ENCODE measurements at regions not wholly inside any gene's neighbourhood (a gene's known extent, or its start where the extent isn't known, plus 50 kb on each side); places are given as distances from the start of the nearest gene placed in this dataset.

- peak overlapping the region; percentile 78 for H2AFZ ChIP-seq
Measured at GRCh38 chr1:229108598-229109201, 162.2 kb upstream of the RAB4A start.

More at GRCh38 chr1:229108598-229109201, 162.2 kb upstream of the RAB4A start:
- Mint-ChIP-seq H3K27ac (no peak overlapping the region), H3K36me3 (ENCODE audit: low read depth) (no peaks in the 10 kb centered on the region; the same call in 2 of the 3 replicates), H3K4me1 (peaks cover 25% of the 10 kb centered on the region), H3K27me3 (ENCODE audit: insufficient read depth, low read depth, poor library complexity) (peaks cover 2% of the 10 kb centered on the region), H3K4me3 (no peak overlapping the region), H3K9me3 (no peaks in the 10 kb centered on the region; the same call in 2 of the 3 replicates)
- ATAC-seq (peak; percentile 73), DNase-seq (ENCODE audit: low spot score) (peak; percentile 28)
- no peak overlapping the region for H3K4me3 ChIP-seq
- no peaks in the 10 kb centered on the region for H4K20me1 ChIP-seq (replicated peaks; ENCODE audit: insufficient read depth)
- no peak overlapping the region for H3K27ac ChIP-seq (ENCODE audit: low read depth)
- H3K4me1 ChIP-seq (ENCODE audit: insufficient read depth) = 0 out of 2 replicates have a peak, but pooled peaks cover 5% of the 10 kb centered on the region
- H3K9me2 ChIP-seq (ENCODE audit: insufficient read depth) = no peaks in the 10 kb centered on the region
- no peaks in the 10 kb centered on the region for H3F3A ChIP-seq (replicated peaks; ENCODE audit: low read depth)
- no peaks in the 10 kb centered on the region for H3K36me3 ChIP-seq (ENCODE audit: insufficient read depth)
- H3K79me2 ChIP-seq (replicated peaks; ENCODE audit: insufficient read depth) = no peaks in the 10 kb centered on the region
- H3K4me2 ChIP-seq = no peak overlapping the region
- TF ChIP-seq ZNF331 (CRISPR knock-in tag; IDR thresholded peaks at IDR 0.05; ENCODE audit: low read depth) = no peak
- no peak for TF ChIP-seq CREB1 (CRISPR knock-in tag; IDR thresholded peaks at IDR 0.05; ENCODE audit: low read depth)
- TF ChIP-seq EZH2phosphoT487 (IDR thresholded peaks at IDR 0.05; ENCODE audit: unreplicated experiment) = no peak
- TF ChIP-seq CTCF (conservative IDR thresholded peaks at IDR 0.05; ENCODE audit: low read depth in 2 of 2) = no peak
- TF ChIP-seq STAT1 (IDR thresholded peaks at IDR 0.05; ENCODE audit: unreplicated experiment) = no peak
- TF ChIP-seq ZNF114 (CRISPR knock-in tag; IDR thresholded peaks at IDR 0.05) = no peak
- no peak for TF ChIP-seq ETS1 (IDR thresholded peaks at IDR 0.05)
- TF ChIP-seq POLR2AphosphoS5 (IDR thresholded peaks at IDR 0.05; ENCODE audit: low read depth) = no peak
- TF ChIP-seq NANOG (IDR thresholded peaks at IDR 0.05; ENCODE audit: borderline replicate concordance) = no peak
- TF ChIP-seq JUNB (IDR thresholded peaks at IDR 0.05; ENCODE audit: unreplicated experiment) = no peak
- no peak for TF ChIP-seq REST (IDR thresholded peaks at IDR 0.05; ENCODE audit: unreplicated experiment)
- TF ChIP-seq EZH2 (IDR thresholded peaks at IDR 0.05; ENCODE audit: low read depth, unreplicated experiment) = no peak
- no peak for TF ChIP-seq ZNF462 (CRISPR knock-in tag; IDR thresholded peaks at IDR 0.05)
- H3K27me3 ChIP-seq (ENCODE audit: insufficient read depth) = no peaks in the 10 kb centered on the region

Measured in GM23338 (cell line).